COLO668 (cell line): ENCODE measurements at regions not wholly inside any gene's neighbourhood (a gene's known extent, or its start where the extent isn't known, plus 50 kb on each side); places are given as distances from the start of the nearest gene placed in this dataset.

Experiments
- DNase-seq: peaks from one replicate; lab custom pipeline; 2025; ENCODE audit not compliant: unreplicated experiment; lab: John Stamatoyannopoulos, UW

DNA sequence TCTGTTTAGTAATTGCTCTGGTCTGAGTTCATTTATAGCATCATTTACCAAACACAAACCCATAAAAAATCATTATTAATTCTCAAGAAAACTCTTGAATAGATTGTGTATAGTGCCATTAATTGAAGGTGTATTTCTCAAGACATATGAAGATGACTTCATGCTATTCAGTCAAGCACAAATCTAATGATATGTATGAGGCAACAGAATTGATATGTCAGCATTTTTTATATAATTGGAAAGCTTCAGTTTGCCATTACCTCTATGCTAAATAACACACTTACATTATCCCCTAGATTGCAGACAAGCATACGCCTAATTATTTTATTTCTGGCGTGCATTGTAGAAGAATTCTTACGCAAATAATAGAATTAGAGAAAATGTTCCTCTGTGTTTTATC, 461.8 kb downstream of the PDHA2 start:
- DNase-seq: no peak

DNA sequence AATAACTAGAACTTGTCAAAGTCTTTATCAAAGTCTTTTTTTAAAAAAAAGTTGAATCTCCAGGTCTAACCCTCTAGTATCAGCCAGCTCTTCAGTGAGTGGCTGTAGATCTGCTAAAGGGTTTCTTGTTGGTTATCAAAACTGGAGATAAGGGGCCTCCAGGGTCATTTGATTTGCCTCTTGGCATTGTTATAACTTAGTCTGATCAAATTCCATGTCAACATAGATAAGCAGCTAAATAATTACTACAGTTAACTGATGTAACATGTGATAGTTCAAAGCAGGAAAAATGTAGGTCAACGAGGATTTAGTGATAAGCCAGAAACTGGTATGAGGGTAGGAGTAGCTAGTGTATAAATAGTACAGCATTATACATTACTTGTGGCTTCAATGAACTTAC, 465.1 kb downstream of the PDHA2 start:
- no peak for DNase-seq

DNA sequence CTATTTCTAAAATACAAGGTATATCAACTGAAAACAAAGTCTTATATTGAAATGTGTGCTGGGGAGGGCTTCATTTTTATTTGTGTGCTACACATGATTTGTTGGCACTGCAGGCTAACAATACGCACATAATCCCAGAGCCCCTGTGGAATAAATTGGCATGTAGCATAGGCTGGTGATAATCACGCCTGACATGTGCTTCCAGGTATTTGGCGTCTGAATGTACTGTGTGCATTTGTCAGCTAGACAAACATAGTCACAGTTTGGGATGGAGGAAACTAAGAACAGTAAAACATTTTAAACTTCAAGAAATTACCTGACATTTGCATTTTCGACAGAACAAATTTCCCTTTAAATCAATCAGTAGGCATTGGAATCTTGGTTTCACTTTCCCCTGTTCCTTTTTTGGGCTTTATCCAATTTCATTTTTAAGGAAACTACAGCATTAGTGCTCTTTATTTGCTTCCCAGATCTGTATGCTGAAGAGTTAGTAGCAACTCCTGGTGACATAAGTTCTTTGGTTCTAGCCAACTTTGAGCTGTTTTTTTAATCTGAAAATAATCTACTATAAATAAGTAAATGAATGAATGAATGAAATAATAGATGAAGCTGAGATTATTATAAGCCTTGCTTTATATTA, 472.3 kb downstream of the PDHA2 start:
- no peak for DNase-seq

DNA sequence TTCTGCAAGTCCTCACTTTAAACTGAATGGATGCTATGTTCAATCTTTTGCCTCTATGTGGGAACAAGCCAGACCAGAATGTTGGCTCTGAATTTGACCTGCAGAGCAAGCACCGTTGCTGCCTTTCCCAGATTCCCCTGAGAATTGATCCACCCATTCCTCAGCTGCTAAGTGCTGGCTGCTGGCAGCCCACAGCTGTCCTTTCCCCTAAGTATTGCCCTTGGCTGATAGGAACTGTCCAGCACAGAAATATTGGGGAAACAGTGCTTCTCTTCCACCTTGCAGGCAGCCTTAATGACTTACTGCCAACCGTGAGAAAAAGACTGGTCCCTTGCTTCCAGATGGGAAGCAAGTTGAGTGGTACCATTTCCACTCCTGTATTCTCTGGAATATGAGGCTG, 475.9 kb downstream of the PDHA2 start:
- DNase-seq: no peak

DNA sequence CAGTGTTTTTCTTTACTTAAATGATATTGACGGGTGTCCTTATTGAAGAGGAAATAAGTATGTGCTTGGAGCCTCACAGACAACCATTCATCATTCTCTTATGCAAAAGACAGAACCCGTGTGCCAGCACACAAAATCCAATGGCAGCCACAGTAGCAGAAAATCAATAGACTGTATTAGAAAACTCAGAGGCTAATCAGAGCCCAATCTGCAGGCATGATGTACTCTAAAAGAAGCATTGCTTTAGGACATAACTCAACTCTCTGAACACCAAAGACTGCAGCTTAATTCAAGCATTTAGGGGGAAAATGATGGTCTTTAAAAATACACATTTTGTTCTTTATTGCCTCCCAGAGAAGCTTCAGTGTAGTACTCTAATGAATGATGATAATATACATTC, 476.9 kb downstream of the PDHA2 start:
- no peak for DNase-seq

DNA sequence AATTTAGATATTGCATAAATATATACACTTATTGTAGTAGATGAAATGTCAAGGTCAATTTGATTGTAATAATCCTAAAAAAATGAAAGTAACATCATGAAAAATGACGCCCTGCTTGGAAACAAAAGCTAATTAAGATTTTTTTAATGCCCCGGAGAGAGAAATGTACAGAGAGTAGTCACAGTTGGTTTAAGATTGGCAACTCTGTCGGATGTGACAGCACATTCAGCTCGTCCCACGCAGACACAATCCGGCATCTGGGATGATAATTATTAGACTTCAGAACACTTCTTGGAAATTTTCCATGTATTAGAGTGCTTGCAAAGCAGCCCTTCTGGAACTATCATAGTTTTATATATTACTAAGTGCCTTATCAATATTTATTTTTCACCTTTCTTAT, 478.0 kb downstream of the PDHA2 start:
- no peak for DNase-seq

DNA sequence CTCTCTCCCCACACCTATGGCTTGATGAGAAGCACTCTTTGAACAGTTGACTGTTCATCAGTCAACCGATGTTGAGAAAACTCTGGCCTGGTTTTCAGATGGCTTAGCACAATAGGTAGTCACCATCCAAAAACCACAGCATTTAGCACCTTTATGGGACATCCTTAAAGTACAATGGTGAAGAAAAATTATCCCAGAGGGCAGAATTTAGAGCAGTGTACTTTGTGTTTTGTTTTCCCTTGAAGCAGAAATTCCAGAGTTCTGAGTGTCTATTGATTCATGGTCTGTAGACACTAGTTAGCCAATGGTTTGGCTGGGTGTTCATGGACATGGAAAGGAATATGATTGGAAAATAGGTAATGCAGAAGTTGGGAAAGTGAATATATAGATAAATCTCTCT, 487.0 kb downstream of the PDHA2 start:
- no peak for DNase-seq

DNA sequence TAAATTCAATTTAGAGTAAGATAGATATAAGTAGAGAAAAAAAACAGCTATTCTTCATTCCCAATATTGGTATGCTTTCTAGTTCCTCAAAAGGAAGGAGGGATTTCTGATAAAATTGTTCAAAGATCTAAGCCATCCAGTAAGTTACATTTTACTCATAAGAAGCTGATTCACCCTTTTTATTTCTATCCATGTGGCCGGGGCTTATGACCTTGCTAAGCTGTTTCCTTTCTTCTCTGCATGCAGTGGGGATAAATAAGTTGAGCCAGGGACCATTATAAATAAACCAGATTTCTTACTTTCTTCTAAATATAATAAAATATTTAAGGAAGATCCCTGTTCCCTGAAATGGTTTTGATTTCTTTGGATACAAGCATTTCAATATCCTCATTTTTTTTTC, 502.3 kb downstream of the PDHA2 start:
- DNase-seq: no peak

DNA sequence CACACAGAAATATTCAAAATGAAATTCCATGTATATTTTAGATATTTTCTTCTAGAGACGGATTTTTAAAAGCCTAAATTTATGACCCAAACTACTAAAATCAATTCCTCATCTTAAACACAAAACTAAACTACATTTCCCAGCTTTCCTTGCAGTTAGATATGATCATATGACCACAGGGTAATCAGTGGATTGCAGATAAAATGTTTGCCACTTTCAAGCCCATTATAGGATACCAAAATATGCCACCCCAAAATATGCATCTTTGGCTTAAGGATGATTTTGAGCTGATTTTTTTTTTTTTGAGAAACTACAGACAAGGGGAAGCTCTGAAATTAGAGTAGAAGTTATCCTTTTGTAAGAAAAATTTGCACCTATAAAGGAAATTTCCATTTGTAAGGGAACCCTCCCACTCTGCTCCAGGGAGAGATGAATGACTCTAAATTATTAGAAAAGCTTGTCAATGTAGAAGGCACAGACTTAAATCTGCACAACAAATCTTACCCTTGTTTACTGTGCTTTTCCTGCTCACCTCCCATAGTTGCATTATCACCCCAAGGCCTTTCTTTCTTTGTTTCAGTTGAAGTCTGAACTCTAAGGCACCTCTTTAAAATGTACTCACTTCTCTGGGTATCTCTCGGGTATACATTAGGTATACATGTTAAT, 503.0 kb downstream of the PDHA2 start:
- no peak for DNase-seq

DNA sequence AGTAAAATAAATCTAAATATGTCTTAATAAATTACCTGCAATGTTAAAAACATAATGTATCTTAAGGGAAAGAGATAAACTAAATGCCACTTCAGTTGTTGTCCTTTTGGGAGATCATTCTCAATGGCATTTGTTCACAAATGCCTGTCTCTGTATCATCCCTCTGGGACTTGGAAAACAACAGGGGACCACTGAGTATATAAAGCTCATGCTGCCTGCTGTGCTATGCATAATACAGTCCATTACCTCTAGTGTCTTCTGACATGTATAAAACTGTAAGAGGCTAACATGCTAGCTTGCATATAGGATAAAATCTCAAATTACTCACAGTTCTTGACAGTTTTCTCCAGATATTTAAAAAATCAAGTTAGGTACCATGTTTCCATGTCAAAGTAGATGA, 503.9 kb downstream of the PDHA2 start:
- no peak for DNase-seq

DNA sequence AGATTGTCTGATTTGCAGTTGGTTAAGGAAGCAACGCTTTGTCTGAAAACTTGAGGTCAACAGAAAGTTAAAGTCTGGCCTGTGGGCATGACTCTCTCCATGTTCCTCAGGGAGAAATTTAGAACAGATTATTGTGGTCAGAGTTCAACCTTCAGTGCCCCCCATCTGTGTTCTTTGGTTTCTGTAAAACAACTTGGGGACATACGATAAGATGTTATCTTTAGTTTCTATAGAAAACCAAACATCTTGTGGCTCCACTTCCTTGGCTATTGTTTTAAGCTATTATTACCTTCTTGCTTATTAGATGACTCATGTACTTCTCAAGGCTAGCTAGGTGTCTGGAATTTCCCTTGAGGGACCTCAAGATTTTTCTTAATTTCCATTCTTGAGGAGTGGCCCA, 507.7 kb downstream of the PDHA2 start:
- no peak for DNase-seq

DNA sequence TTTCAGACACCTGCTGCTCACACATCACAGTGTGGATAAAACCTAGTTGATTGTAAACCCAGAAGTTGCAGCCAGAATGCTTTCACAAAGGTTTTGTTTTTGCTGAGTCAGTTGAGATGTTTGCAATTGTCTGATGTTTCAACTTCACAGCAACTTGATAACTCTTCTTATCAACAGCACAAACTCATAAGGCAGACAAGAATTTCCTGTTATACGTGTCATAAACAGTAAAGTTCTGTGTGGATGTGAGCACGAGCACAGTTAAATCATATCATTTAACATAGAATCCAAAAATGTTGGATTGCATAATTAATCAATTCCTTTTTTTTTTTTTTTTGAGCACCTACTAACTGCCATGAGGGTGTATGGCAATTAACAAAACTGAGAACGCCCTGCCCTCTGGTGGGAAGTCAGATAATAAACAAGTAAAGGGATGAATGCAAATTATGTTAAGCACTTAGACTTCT, 512.2 kb downstream of the PDHA2 start:
- DNase-seq: no peak

DNA sequence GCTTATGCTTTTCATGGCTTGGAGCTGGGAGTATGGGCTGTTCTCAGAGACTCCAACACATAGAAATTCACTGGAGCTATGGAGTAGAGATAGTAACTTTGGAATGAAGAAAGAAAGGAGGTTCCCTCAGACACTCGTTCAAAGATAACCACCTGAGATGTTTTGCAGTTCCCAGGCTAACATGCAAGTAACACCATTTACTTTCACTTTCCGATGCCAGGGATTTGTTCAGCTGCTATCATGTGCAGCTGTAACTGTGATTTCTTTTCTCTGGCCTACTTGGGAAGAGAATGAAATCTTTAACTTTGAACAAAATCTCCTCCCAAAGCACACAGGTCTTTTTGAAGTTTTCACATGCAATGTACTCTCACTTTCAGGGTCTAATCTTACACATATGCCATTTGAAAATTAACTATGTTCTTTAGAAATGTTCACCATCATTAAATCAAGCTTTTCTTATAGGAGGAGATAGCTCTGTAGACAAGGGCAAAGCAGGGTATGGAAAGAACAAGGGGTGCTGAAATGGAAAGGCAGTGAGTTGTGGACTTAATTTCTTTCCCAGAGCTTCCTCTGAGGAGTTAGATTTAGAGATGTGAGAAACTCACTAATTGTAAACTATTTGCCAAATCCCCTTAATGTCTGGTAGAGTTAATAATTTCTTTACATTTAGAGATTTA, 514.3 kb downstream of the PDHA2 start:
- no peak for DNase-seq

DNA sequence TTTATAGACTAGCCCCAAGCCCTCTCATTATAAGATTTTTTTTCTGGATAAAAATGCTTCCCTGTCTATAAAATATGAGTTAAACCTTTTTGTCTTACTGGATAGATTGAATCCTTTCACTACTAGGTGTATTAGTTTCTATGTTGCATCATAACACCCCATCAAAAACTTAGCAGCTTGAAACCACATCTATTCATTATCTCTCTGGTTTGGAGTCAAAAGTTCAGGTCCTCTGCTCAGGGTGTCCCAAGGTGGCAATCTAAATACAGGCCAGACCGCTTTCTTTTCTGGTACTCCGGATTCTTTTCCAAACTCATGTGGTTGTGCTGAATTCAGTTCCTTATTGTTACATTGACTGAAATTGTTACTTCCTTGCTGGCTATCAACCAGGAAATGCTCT, 515.5 kb downstream of the PDHA2 start:
- no peak for DNase-seq

DNA sequence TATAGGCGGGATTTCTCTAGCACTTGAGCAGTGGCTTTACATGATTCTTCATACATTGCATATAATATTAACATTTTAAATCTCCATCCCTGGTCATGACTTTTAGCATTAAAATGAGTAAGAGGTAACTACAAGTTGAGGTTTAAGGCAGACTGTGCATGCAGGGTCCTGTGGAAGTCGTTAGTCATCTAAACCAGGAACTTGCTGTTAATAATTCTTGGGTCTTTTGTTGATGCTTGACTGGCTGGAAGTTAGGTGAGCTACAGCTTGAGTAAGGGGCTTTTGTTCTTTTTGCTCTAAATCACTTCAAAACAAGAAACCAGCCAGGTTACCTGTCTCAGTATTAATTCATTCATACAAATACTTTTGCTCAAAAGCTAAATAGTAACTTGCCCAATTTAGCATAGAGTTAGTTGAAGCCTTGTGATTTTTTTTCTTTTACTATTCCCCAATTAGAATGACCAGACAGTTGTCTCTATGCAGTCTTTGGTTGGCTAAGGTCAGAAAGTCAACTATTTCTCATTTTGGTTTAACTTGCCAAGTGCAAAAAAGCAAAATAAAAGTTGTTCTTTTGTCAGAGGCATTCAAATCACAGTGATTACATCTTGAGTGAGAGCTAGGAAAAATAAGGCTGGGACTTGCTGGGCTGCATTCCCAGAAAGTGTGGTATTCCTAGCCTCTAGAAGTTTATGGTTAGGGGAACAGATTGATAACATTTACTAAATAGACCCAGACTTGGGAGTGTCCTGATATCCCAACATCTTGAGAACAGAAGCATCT, 516.9 kb downstream of the PDHA2 start:
- no peak for DNase-seq

DNA sequence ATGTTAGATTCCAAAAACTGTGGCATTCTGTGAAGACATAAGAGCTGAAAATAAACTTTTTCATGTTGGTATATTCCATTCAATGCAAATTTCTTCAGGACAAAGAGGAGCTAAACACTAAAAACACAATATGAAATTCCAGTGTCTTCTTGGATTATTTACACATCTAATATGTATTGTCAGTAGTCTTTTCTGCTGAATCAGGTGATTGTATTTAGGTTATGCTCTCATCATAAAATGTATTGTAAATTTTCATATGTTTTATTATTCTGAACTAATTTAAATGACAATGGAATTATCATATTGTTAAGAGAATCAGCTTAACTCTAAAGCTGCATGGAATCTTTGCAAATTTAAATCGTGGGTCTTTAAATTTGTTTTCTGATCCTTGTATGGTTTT, 526.7 kb downstream of the PDHA2 start:
- no peak for DNase-seq

DNA sequence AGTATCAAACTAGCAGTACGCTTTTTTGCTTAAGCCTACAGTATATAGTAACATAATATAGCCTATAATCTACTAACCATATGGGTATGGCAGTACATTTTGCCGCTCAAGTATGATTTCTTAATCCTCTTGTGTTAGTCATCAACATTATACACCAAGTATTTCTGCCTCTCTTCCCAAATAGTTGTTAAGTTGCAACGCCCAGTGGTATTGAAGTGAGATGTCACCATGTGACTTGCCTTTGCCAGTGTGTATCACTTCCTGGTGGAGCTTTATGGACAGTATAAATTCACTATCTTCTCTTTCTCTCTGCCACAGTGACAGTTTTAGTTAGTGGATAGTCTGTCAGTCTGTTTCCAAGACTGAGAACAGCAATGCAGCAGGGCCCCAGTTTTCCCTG, 535.5 kb downstream of the PDHA2 start:
- no peak for DNase-seq

DNA sequence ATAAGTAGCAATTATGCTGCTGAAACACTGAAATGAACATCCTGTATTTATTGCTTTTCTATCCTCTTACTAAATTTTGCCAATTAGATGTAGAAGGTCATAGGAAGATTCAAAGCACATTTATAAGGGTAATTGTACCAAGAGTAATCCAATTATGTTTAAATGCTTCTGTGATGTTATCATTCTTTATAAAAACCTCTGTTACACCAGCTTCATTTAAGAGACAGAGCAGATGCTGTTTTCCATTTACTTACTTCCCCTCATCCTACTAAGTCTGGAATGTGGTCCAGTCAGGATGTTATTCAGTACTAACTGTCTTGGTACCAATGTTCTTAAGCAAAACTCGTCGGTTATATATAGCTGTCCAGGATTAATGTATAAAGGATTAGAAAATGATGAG, 539.6 kb downstream of the PDHA2 start:
- no peak for DNase-seq

DNA sequence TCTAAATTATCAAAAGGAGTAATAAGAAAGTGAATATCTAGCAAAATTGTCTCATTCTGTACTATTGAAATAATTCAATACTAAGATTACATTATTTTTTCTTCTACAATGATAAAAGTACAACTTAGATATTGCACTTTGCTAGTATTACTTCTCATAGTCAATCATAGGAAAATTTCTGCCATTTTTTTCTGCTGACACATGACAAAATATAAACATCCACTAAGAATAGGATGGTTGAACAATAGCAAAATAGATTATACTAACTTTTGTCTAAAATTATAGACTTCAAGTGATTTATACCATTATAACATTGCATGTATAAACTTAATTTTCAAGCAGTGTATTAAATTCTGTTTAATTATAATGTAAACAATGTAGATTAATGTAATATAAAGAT, 540.2 kb downstream of the PDHA2 start:
- DNase-seq: no peak

DNA sequence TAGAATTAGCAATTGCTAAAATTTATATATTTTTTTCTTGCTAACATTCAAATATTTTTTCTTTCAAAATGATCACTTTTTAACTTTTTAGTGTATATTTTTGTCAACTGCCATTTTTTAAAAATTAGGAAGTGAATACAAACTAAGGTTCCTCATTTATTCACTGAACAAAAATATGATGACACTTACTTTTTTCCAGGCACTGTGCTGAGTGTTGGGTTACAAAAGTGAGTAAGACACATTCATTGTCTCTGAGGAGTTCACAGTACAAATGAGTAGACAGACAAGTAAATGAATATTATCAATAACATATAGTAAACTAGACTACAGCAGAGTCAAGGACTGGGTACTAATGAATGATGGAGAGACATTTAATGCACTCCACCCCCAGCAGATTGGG, 543.5 kb downstream of the PDHA2 start:
- DNase-seq: no peak

DNA sequence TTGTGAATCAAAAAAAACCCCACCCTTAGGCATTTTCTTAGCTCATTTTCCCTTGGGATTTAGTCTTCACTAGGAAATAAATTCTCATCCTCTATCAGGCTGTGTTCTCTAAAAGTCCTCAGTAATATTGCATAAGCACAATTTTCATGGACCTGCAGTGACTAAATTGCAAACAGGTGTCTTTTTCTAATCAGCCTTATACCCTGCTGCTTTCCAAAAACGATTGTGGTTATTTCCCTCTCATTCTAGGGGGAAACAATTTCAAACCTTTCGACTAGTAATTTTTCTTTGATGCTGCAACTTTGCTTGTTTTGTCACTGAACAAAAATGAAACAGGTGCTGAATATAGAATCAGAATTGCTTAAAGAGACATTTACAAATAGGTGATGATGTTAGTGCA, 549.9 kb downstream of the PDHA2 start:
- DNase-seq: no peak

DNA sequence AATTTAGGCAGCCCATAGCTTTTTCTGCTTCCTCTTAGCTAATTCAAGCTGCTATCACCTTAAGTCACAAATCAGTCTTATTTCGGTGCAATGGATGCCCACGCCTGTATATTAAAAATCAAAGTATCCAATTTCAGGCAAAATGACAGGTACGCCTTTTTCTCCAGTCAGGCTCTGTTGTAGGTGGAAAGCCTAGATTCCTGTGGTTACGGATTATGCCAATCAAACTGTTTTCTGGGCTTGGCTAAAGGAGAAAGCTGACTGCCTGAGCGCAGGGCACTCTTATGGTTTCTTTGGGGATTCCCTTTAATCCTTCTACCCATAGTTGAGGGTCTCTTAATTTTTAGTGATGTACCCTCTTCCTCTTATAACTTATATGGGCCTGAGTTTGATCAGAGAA, 550.5 kb downstream of the PDHA2 start:
- DNase-seq: no peak
